Activated CD4-positive, alpha-beta T cell treated with anti-CD3 and anti-CD28 coated beads for 48 hours (primary cell): ENCODE measurements at regions not wholly inside any gene's neighbourhood (a gene's known extent, or its start where the extent isn't known, plus 50 kb on each side); places are given as distances from the start of the nearest gene placed in this dataset.

Experiments used
- DNase-seq: peaks from one replicate; pipeline ENCODE4 v3.0.0-alpha.2; 2020

- no peak for DNase-seq
Measured at GRCh38 chr5:68618501-68618900, 402.9 kb downstream of the PIK3R1 start.

- no peak for DNase-seq
Measured at GRCh38 chr5:68627001-68627400, 411.4 kb downstream of the PIK3R1 start.

- DNase-seq, result no peak
Measured at GRCh38 chr5:68628082-68628814, 412.7 kb downstream of the PIK3R1 start.

- DNase-seq, result no peak
Measured at GRCh38 chr5:68630354-68630753, 414.8 kb downstream of the PIK3R1 start.

GRCh38 chr5:68631884-68632283 lies 416.3 kb downstream of the PIK3R1 start:
- no peak for DNase-seq

- DNase-seq, result no peak
Measured at GRCh38 chr5:68641211-68641610, 425.7 kb downstream of the PIK3R1 start.

- DNase-seq, result no peak
Measured at GRCh38 chr5:68643064-68643463, 427.5 kb downstream of the PIK3R1 start.

- no peak for DNase-seq
Measured at GRCh38 chr5:68644971-68645370, 429.4 kb downstream of the PIK3R1 start.

GRCh38 chr5:68646144-68646543 lies 430.6 kb downstream of the PIK3R1 start:
- DNase-seq, result no peak

- DNase-seq, result no peak
Measured at GRCh38 chr5:68647743-68648142, 432.2 kb downstream of the PIK3R1 start.

- no peak for DNase-seq
Measured at GRCh38 chr5:68648944-68649857, 433.6 kb downstream of the PIK3R1 start.

- DNase-seq, result no peak
Measured at GRCh38 chr5:68652534-68652965, 437.0 kb downstream of the PIK3R1 start.

- no peak for DNase-seq
Measured at GRCh38 chr5:68653471-68653870, 437.9 kb downstream of the PIK3R1 start.

- DNase-seq, result no peak
Measured at GRCh38 chr5:68657055-68657961, 436.5 kb upstream of the SLC30A5 start.

GRCh38 chr5:68658810-68659372 lies 434.9 kb upstream of the SLC30A5 start:
- DNase-seq, result no peak

- no peak for DNase-seq
Measured at GRCh38 chr5:68659881-68660280, 433.9 kb upstream of the SLC30A5 start.

GRCh38 chr5:68661237-68661636 lies 432.6 kb upstream of the SLC30A5 start:
- DNase-seq, result peak; percentile 40

- DNase-seq, result no peak
Measured at GRCh38 chr5:68662804-68663307, 431.0 kb upstream of the SLC30A5 start.

GRCh38 chr5:68669864-68670575 lies 423.8 kb upstream of the SLC30A5 start:
- no peak for DNase-seq

- no peak for DNase-seq
Measured at GRCh38 chr5:68673106-68673822, 420.6 kb upstream of the SLC30A5 start.

- DNase-seq, result no peak
Measured at GRCh38 chr5:68673823-68674180, 420.0 kb upstream of the SLC30A5 start.
